SK-N-MC (cell line): ENCODE measurements at regions not wholly inside any gene's neighbourhood (a gene's known extent, or its start where the extent isn't known, plus 50 kb on each side); places are given as distances from the start of the nearest gene placed in this dataset.
"Not testable (repeated sequence)": the region's sequence is repeated elsewhere in the genome, so short reads cannot be mapped to it uniquely, and the experiment has no call there.

Source experiments
- DNase-seq: peaks from one replicate; pipeline ENCODE4 v3.0.0-alpha.2; 2011; ENCODE audit warnings: low read depth, low spot score
- H3K27ac ChIP-seq: fragments of 200-600 bp; sonication (generic); 2 replicates; pipeline ENCODE4 v1.5.1; 2016; ENCODE audit warnings: mixed run types
- H3K36me3 ChIP-seq: fragments of 200-600 bp; sonication (generic); 2 replicates; pipeline ENCODE4 v1.6.1; 2017; ENCODE audit warnings: antibody characterized with exemption, low read length, mixed read lengths; ENCODE audit not compliant: insufficient read depth
- H3K4me3 ChIP-seq: fragments of 200-600 bp; sonication (generic); 2 replicates; pipeline ENCODE4 v1.5.1; 2016
- H3K9ac ChIP-seq: fragments of 200-600 bp; sonication (generic); 2 replicates; pipeline ENCODE4 v1.8.0; 2017; ENCODE audit warnings: mixed run types, mixed read lengths; ENCODE audit not compliant: insufficient read length
- H3K9me3 ChIP-seq: fragments of 200-600 bp; sonication (generic); 2 replicates; pipeline ENCODE4 v1.6.1; 2017; ENCODE audit warnings: low read depth, mild to moderate bottlenecking, antibody characterized with exemption, low read length, moderate library complexity, mixed read lengths
- EZH2 ChIP-seq: fragments of 200-600 bp; sonication (generic); IDR thresholded peaks from one replicate; pipeline ENCODE4 v1.6.1; 2017; ENCODE audit warnings: antibody characterized with exemption
- FOXP2 ChIP-seq: optimal IDR thresholded peaks from 2 replicates; pipeline ENCODE3; 2011; ENCODE audit warnings: mild to moderate bottlenecking, moderate library complexity; ENCODE audit not compliant: insufficient read depth; ENCODE audit errors: extremely low read length, control extremely low read depth
- POLR2AphosphoS5 ChIP-seq: IDR thresholded peaks from 2 replicates; pipeline ENCODE4 v1.6.1; 2012; ENCODE audit warnings: mild to moderate bottlenecking, low read depth, low read length, borderline replicate concordance

DNA sequence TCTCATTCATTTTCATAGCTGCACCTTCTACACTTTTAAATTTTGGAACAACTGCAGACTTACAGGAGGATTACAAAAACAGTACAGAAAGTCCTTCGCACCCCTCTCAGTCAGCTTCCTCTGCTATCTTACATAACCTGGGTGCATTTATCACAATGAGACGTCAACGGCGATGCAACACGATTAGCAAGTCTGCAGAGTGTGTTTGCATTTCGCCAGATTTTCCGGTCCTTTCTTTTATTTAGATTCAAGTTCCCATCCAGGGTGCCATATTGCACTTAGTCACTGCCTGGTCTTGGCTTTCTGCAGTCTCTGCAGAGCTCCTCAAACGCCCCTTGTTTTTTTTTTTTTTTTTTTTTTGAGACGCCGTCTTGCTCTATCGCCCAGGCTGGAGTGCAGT, 85.9 kb downstream of the ASMT start:
- TF ChIP-seq POLR2AphosphoS5 (no peak), FOXP2 (no peak), EZH2 (no peak)
- DNase-seq, result no peak
- Histone ChIP-seq H3K9ac (no peak overlapping the region), H3K27ac (no peak overlapping the region), H3K36me3 (no peaks in the 10 kb centered on the region), H3K9me3 (no peaks in the 10 kb centered on the region), H3K4me3 (no peak overlapping the region)

- not testable (repeated sequence) for H3K9ac ChIP-seq, H3K9me3 ChIP-seq, DNase-seq, H3K27ac ChIP-seq, H3K4me3 ChIP-seq, H3K36me3 ChIP-seq
Observed at GRCh38 chrX:1701396-1701901, 86.6 kb downstream of the ASMT start.

DNA sequence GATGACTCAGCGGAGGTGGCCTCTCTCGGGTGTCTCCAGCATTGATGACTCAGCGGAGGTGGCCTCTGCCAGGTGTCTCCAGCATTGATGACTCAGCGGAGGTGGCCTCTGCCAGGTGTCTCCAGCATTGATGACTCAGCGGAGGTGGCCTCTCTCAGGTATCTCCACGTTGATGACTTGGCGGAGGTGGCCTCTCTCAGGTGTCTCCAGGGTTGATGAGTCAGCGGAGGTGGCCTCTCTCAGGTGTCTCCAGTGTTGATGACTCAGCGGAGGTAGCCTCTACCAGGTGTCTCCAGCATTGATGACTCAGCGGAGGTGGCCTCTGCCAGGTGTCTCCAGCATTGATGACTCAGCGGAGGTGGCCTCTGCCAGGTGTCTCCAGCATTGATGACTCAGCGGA, 87.3 kb downstream of the ASMT start:
- H3K9me3 ChIP-seq, DNase-seq, H3K27ac ChIP-seq: not testable (repeated sequence)

DNA sequence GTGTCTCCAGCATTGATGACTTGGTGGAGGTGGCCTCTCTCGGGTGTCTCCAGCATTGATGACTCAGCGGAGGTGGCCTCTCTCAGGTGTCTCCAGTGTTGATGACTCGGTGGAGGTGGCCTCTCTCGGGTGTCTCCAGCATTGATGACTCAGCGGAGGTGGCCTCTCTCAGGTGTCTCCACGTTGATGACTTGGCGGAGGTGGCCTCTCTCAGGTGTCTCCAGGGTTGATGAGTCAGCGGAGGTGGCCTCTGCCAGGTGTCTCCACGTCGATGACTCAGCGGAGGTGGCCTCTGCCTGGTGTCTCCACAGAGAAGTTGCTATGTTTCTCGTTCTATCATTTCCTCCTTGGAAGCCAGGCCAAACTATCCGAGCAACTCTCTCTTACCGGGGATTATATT, 87.7 kb downstream of the ASMT start:
- not testable (repeated sequence) for H3K27ac ChIP-seq, H3K36me3 ChIP-seq, H3K4me3 ChIP-seq, H3K9ac ChIP-seq, DNase-seq, H3K9me3 ChIP-seq

More for the DNA sequence above, 87.3 kb downstream of the ASMT start:
- not testable (repeated sequence) for H3K4me3 ChIP-seq, H3K9ac ChIP-seq, H3K36me3 ChIP-seq

- H3K27ac ChIP-seq, DNase-seq, H3K9ac ChIP-seq, H3K9me3 ChIP-seq, H3K4me3 ChIP-seq, H3K36me3 ChIP-seq: not testable (repeated sequence)
Observed at GRCh38 chrX:1709277-1709676, 94.4 kb downstream of the ASMT start.

DNA sequence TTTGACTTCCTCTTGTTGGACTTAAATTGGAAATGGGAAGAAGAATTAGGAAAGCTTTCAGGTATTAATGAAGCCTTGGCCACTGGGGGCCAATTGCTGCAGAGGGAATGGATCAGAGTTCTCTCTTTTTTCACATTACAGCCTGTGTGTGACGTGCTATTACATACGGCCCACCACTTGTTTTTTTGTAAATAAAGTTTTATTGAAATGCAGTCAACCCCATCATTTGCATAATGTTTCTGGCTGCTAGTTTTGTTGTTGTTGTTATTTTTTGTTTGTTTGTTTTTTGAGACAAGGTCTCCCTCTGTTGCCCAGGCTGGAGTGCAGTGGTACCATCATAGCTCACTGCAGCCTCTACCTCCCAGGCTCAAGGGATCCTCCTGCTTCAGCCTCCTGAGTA, 98.4 kb downstream of the ASMT start:
- Histone ChIP-seq H3K4me3 (no peak overlapping the region), H3K9me3 (no peaks in the 10 kb centered on the region), H3K27ac (no peak overlapping the region), H3K9ac (no peak overlapping the region), H3K36me3 (no peaks in the 10 kb centered on the region)
- DNase-seq, result no peak
- no peak for TF ChIP-seq EZH2
- no peak for TF ChIP-seq POLR2AphosphoS5
- no peak for TF ChIP-seq FOXP2

DNA sequence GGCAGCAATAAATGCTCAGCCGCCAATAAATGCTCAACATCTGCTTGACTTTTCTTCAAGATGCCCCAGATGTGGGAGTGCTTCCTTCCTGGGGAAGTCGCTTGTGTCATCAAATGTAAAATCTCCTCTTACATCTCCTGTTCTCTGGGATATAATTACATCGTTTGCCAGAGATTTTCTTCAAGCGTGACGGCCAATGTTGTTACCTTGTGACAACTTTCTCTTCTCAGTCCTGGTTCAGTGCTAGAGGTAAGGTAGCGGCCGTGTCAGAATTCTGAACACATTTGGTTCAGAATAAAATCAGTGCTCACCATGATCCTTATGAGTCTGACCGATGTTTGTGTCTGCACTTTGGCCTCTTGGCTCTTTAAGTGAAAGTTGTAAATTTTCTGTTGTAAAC, 102.5 kb downstream of the ASMT start:
- no peak for TF ChIP-seq POLR2AphosphoS5
- no peak for TF ChIP-seq EZH2
- no peak for TF ChIP-seq FOXP2
- Histone ChIP-seq H3K36me3 (no peaks in the 10 kb centered on the region), H3K27ac (no peak overlapping the region), H3K4me3 (peak overlapping the region; percentile 30), H3K9me3 (no peaks in the 10 kb centered on the region), H3K9ac (no peak overlapping the region)
- DNase-seq, result no peak

- no peak overlapping the region for H3K9ac ChIP-seq
- no peak for DNase-seq
- TF ChIP-seq EZH2, result no peak
- TF ChIP-seq POLR2AphosphoS5, result no peak
- no peak for TF ChIP-seq FOXP2
- no peak overlapping the region for H3K27ac ChIP-seq
- no peaks in the 10 kb centered on the region for H3K9me3 ChIP-seq
- H3K36me3 ChIP-seq, result no peaks in the 10 kb centered on the region
- no peak overlapping the region for H3K4me3 ChIP-seq
Observed at GRCh38 chrX:1719270-1719669, 104.4 kb downstream of the ASMT start.

DNA sequence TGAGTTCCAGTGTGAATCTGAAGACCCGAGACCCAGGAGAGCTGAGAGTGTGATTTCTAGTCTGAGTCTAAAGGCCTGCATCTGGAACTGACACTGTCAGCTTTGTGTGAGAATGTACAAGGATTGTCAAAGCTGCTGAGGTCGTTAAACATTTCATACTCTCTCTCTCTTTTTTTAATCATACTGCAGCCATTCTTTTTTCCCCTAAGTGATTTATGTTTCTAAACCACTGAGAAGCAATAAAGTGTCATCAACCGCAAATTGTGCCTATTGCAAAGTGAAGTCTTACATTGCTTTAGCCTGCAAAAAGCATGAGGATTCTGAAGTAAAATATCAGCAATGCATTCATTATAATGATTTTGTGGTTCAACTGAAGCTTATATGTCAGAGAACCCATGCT, 106.0 kb downstream of the ASMT start:
- H3K36me3 ChIP-seq, result no peaks in the 10 kb centered on the region
- no peak overlapping the region for H3K9ac ChIP-seq
- TF ChIP-seq EZH2 (no peak), FOXP2 (no peak), POLR2AphosphoS5 (no peak)
- no peak overlapping the region for H3K27ac ChIP-seq
- H3K4me3 ChIP-seq, result no peak overlapping the region
- DNase-seq, result no peak
- no peaks in the 10 kb centered on the region for H3K9me3 ChIP-seq

GRCh38 chrX:1725472-1725871, 110.6 kb downstream of the ASMT start:
- TF ChIP-seq FOXP2 (no peak), EZH2 (no peak), POLR2AphosphoS5 (no peak)

More at GRCh38 chrX:1725472-1725871, 110.6 kb downstream of the ASMT start:
- Histone ChIP-seq H3K36me3 (no peaks in the 10 kb centered on the region), H3K4me3 (no peak overlapping the region), H3K27ac (no peak overlapping the region), H3K9ac (no peak overlapping the region), H3K9me3 (no peaks in the 10 kb centered on the region)
- DNase-seq, result no peak
